ENCODE measurements at regions not wholly inside any gene's neighbourhood (a gene's known extent, or its start where the extent isn't known, plus 50 kb on each side); places are given as distances from the start of the nearest gene placed in this dataset.

DNA sequence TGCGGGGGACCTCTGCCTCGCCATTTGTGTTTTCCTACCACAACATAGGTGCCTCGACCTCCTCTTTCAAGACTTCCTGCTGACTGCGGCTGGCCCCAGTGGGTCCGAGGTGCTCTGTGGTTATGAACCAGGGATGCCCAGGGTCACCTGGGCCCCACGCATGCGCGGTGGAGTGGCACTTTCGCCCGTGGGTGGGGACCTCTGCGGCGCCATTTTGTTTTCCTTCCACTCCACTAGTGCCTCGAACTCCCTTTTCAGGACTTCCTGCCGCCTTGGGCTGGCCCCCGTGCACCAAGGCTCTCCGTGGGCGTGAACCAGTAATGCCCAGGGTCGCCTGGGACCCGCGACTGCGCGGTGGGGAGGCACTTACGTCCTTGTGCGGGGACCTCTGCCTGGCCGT, 351.6 kb downstream of the ALG10 start:
- DNase-seq (no peak), ATAC-seq (no peak)

DNA sequence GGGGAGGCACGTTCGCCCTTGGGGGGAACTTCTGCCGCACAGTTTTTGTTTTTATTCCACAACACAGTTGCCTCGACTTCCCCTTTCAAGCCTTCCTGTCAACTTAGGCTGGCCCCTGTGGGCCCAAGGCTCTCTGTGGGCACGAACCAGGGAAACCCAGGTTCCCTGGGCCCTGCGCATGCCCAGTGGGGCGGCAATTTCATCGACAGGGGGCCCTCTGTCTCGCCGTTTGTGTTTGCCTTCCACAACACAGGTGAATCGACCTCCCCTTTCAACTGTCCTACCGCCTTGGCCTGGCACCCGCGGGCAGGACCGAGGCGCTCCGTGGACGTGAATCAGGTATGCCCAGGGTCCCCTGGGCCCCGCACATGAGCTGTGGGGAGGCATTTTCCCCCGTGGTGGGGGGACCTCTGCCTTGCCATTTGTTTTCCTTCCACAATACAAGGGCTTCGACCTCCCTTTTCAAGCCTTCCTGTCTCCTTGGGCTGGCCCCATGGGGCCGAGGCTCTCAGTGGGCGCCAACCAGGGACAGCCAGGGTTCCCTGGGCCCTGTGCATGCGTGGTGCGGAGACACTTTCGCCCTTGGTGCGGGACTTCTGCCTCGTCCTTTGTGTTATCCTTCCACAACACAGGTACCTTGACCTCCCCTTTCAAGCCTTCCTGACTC, 354.0 kb downstream of the ALG10 start:
- DNase-seq, result no peak
- ATAC-seq, result no peak

DNA sequence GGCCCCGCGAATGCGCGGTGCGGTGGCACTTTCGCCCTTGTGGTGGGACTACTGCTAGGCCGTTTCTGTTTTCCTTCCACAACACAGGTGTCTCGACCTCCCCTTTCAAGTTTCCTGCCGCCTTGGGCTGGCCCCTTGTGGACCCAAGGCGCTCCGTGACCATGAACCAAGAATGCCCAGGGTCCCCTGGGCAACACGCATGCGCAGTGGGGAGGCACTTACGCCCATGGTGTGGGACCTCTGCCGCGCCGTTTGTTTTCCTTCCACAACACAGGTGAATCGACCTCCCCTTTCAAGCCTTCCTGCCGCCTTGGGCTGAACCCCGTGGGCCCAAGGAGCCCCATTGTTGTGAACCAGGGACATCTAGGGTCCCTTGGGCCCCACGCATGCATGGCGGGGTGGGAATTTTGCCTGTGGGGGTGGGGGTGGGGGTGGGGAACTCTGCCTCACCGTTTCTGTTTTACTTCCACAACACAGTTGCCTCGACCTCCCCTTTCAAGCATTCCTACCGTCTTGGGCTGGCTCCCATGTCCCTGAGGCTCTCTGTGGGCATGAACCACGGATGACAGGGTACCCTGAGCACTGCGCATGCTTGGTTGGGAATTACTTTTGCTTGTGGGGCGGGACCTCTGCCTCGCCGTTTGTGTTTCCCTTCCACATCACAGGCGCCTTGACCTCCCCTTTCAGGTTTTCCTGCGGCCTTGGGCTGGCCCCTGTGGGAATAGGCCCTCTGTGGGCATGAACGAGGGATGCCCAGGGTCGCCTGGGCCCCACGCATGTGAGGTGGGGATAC, 355.1 kb downstream of the ALG10 start:
- DNase-seq (no peak), ATAC-seq (no peak)

DNA sequence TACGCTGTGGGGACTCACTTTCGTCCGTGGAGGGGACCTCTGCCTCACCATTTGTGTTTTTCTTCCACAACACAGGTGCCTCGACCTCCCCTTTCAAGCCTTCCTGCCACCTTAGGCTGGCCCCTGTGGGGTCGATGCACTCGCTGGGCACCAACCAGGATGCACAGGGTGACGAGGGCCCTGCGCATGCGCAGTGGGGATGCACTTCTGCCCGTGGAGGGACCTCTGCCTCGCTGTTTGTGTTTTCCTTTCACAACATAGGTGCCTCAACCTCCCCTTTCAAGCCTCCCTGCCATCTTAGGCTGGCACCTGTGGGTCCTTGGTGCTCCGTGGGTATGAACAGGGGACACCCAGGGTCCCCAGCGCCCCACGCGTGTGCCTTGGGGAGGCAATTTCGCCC, 356.8 kb downstream of the ALG10 start:
- ATAC-seq (no peak), DNase-seq (no peak)

DNA sequence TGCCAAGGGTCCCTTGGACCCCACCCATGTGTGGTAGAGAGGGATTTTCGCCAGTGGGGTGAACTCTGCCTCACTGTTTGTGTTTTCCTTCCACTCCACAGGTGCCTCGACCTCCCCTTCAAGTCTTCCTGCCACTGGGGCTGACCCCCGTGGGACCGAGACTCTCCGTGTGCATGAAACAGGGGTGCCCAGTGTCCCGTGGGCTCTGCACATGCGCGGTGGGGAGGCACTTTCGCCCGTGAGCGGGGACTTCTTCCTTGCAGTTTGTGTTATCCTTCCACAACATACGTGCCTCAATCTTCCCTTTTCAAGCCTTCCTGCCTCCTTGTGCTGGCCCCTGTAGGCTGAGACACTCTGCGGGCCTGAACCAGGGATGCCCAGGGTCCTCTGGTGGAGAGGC, 362.4 kb downstream of the ALG10 start:
- DNase-seq (no peak), ATAC-seq (no peak)

DNA sequence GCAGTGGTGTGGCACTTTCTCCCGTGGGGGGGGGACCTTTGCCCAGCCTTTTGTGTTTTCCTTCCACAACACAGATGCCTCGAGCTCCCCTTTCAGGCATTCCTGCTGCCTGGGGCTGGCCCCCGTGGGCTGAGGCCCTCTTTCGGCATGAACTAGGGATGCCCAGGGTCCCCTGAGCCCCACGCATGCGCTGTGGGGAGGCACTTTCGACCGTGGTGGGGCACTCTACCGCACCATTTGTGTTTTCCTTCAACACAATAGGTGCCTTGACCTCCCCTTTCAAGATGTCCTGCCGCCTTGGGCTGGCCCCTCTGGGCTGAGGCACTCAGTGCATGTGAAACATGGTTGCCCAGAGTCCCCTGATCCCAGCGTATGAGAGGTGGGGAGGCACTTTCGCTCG, 363.7 kb downstream of the ALG10 start:
- DNase-seq (no peak), ATAC-seq (no peak)

DNA sequence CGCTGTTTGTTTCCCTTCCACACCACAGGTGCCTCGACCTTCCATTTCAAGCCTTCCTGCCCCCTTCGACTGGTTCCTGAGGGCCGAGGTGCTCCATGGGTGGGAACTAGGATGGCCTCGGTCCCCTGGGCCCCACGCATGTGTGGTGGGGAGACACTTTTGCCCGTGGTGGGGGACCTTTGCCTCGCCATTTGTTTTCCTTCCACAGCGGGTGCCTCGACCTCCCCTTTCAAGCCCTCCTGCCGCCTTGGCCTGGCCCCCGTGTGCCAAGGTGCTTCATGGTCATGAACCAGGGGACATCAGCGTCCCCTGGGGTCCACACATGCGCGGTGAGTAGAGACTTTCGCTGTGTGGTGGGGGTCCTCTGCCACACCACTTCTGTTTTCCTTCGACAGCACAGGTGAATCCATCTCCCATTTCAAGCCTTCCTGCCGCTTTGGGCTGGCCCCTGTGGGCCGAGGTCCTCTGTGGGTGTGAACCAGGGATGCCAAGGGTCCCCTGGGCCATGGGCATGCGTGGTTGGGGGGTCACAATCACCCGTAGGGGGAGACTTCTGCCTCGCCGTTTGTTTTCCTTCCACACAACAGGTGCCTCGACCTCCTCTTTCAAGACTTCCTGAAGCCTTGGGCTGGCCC, 364.4 kb downstream of the ALG10 start:
- ATAC-seq, result no peak

DNA sequence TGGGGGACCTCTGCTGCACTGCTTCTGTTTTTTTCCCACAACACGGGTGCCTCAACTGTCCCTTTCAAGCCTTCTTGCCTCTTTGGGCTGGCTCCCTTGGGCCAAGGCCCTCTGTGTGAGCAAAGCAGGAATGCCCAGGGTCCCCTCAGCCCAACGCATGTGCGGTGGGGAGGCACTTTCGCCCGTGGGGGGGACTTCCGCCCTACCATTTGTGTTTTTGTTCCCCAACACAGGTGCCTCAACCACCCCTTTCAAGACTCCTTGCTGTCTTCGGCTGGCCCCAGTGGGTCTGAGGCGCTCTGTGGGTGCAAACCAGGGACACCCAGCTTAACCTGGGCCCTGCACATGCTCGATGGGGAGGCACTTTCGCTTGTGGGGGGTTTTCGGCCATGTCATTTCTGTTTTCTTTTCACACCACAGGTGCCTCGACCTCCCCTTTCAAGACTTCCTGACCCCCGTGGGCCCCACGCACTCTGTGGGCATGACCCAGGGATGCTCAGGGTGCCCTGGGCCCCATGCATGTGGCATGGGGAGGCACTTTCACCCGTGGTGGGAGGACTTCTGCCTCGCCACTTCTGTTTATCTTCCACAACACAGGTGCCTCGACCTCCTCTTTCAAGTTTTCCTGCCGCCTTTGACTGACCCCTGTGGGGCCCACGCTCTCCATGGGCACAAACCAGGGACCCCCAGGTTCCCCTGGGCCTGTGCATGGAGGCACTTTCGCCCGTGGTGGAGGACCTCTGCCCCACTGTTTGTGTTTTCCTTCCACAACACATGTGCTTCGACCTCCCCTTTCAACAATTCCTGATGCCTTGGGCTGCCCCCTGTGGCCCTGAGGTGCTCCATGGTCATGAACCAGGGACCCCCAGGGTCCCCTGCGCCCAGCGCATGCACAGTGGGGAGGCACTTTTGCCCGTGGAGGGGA, 365.7 kb downstream of the ALG10 start:
- DNase-seq (no peak), ATAC-seq (no peak)

More for the DNA sequence above, 364.4 kb downstream of the ALG10 start:
- DNase-seq, result no peak

DNA sequence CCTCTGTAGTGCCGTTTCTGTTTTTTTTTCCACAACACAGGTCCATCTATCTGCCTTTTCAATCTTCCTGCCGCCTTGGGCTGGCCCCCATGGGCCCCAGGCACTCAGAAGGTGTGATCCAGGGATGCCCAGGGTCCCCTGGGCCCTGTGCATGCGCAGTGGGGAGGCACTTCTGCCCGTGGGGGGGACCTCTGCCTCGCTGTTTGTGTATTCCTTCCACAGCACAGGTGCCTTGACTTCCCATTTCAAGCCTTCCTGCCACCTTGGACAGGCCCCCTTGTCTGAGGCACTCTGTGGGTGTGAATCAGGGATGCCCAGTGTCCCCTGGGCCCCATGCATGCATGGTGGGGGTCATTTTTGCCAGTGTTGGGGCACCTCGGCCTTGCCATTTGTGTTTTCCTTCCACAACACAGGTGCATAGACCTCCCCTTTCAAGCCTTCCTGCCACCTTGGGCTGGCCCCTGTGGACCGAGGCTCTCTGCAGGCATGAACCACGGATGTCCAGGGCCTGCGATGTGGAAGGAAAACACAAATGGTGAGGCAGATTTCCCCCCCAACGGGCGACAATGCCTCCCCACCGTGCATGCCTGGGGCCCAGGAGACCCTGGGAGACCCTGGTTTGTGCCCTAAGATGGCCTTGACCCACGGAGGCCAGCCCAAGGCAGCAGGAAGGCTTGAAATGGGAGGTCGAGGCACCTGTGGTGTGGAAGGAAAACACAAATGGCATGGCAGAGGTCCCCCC, 366.5 kb downstream of the ALG10 start:
- DNase-seq (no peak), ATAC-seq (no peak)

DNA sequence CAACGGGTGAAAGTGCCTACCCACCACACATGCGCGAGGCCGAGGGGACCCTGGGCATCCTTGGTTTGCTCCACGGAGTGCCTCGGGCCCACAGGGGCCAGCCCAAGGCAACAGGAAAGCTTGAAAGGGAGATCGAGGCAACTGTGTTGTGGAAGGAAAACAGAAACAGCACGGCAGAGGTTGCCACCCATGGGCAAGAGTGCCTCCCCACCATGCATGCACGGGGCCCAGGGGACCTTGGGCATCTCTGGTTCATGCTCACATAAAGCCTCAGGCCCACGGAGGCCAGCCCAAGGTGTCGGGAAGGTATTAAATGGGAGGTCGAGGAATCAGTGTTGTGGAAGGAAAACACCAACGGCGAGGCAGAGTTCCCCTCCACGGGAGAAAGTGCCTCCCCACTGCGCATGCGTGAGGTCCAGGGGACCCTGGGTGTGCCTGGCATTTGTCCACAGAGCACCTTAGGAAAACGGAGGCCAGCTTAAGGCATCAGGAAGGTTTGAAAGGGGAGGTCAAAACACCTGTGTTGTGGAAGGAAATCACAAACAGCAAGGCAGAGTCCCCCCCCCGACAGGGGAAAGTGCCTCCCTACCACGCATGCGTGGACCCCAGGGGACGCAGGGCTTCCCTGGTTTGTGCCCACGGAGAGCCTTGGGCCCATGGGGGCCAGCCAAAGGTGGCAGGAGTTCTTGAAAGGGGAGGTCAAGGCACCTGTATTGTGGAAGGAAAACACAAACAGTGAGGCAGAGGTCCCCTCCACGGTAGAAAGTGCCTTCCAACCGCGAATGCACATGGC, 367.3 kb downstream of the ALG10 start:
- ATAC-seq (no peak), DNase-seq (no peak)

DNA sequence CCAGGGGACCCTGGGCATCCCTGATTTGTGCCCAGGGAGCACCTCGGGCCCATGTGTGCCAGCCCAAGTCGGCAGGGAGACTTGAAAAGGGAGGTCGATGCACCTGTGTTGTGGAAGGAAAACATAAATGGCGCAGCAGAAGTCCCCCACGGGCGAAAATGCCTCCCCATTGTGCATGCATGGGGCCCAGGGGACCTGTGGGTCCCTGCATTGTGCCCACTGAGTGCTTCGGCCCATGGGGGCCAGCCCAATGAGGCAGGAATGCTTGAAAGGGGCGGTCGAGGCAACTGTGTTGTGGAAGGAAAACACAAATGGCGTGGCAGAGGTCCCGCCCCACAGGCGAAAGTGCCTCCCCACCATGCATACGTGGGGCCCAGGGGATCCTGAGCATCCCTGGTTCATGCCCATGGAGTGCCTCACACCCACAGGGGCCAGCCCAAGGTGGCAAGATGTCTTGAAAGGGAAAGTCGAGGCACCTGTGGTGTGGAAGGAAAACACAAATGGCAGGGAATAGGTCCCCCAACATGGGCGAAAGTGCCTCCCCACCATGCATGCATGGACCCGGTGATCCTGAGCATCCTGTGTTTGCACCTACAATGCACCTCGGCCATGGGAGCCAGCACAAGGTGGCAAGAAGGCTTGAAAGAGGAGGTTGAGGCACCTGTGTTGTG, 368.0 kb downstream of the ALG10 start:
- ATAC-seq (no peak), DNase-seq (no peak)

DNA sequence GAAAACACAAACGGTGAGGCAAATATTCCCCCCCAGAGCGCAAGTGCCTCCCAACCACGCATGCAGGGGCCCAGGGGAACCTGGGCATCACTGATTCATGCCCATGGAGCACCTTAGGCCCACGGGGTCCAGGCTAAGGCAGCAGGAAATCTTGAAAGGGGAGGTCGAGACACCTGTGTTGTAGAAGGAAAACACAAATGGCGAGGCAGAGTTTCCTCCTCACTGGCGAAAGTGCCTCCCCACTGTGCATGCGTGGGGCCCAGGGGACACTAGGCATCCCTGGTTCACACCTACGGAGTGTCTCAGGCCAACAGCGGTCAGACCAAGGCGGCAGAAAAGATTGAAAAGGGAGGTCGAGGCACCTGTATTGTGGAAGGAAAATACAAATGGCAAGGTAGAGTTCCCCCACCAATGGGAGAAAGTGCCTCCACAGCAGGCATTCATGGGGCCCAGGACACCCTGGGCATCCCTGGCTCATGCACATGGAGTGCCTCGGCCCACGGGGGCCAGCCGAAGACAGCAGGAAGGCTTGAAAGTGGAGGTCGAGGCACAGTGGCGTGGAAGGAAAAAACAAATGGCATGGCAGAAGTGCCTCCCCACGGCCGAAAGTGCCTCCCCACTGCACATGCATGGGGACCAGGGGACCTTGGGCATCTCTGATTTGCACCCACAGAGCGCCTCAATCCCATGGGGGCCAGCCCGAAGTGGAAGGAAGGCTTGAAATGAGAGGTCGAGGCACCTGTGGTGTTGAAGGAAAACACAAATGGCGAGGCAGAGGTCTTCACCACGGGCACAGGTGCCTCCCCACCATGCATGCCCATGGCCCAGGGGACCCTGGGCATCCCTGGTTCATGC, 368.8 kb downstream of the ALG10 start:
- no peak for ATAC-seq
- no peak for DNase-seq

DNA sequence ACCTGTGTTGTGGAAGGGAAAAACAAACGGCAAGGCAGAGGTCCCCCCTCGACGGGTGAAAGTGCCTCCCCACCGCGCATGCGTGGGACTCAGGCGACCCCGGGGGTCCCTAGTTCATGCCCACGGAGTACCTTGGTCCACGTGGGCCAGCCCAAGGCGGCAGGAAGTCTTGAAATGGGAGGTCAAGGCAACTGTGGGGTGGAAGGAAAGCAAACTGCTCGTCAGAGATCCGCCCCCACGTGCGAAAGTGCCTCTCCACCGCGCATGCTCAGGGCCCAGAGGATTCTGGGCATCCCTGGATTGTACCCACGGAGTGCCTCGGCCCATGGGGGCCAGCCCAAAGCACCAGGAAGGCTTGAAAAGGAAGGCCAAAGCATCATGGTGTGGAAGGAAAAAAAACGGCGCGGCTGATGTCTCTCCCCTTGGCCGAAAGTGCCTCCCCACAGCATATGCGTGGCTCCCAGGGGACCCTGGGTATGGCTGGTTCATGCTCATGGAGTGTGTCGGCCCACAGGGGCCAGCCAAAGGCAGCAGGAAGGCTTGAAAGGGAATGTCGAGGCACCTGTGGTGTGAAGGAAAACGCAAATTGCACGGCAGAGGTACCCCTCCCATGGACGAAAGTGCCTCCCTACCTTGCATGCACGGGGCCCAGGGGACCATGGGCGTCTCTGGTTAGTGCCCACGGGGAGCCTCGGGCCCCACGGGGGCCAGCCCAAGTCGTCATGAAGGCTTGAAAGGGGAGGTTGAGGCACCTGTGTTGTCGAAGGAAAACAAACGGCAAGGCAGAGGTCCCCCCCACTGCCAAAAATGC, 369.7 kb downstream of the ALG10 start:
- DNase-seq (no peak), ATAC-seq (no peak)

DNA sequence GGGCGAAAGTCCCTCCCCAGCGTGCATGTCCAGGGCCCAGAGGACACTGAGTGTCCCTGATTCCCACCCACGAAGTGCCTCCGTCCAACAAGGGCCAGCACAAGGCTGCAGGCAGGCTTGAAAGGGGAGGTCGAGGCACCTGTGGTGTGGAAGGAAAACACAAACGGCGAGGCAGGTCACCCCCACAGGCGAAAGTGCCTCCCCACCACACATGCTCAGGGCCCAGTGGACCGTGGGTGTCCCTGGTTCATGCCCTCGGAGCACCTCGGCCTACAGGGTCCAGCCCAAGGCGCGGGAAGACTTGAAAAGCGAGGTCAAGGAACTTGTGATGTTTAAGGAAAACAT, 370.4 kb downstream of the ALG10 start:
- ATAC-seq (no peak), DNase-seq (no peak)

DNA sequence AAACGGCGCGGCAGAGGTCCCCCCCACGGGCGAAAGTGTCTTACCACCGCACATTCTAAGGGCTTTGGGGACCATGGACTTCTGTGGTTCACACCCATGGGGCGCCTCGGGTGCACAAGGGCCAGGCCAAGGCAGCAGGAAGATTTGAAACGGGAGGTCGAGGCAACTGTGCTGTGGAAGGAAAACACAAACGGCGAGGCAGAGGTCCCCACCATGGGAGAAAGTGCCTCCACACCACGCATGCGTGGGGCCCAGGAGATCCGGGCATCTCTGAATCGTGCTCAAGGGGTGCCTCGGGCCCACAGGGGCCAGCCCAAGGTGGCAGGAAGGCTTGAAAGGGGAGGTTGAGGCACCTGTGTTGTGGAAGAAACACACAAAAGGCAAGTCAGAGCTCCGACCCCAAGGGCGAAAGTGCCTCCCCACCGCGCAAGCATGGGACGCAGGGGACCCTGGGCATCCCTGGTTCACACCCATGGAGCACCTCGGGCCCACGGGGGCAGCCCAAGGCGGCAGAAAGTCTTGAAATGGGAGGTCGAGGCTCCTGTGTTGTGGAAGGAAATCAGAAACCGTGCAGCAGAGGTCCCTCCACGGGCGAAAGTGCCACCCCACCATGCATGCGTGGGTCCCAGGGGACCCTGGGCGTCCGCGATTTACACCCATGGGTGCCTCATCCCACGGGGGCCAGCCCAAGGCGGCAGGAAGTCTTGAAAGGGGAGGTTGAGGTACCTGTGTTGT, 371.0 kb downstream of the ALG10 start:
- DNase-seq, result no peak

DNA sequence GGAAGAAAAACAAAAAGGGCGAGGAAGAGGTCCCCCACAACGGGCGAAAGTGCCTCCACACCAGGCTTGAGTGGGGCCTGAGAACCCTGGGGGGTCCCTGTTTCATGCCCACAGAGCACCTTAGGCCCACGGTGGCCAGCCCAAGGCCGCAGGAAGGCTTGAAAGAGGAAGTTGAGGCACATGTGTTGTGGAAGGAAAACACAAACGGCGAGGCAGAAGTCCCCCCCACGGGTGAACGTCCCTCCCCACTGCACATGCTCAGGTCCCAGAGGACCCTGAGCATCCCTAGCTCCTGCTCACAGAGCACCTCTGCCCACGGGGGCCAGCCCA, 371.5 kb downstream of the ALG10 start:
- DNase-seq (no peak), ATAC-seq (no peak)

More for the DNA sequence above, 371.0 kb downstream of the ALG10 start:
- no peak for ATAC-seq

DNA sequence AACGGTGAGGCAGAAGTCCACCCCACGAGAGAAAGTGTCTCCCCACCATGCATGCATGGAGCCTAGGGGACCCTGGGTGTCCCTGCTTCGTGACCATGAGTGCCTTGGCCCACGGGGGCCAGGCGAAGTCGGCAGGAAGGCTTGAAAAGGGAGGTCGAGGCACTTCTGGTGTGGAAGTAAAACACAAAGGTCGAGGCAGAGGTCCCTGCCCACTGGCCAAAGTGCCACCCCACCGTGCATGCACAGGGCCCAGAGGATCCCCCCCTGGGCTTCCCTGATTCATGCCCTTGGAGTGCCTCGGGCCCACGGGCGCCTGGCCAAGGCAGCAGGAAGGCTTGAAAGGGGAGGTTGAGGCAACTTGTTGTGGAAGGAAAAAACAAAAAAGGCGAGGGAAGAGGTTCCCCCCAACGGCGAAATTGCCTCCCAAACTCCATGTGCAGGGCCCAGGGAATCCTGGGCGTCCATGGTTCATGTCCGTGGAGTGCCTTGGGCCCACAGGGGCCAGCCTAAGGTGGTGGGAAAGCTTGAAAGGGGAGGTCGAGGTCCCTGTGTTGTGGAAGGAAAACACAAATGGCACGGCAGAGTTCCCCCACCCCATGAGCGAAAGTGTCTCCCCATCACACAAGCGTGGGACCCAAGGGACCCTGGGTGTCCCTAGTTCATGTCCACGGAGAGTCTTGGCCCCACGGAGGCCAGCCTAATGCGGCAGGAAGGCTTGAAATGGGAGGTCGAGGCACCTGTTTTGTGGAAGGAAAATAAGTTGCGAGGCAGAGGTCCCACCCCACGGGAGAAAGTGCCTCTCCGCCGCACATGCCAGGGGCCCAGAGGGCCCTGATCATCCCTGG, 372.1 kb downstream of the ALG10 start:
- ATAC-seq (no peak), DNase-seq (no peak)

All from stimulated activated naive CD8-positive, alpha-beta T cell treated with anti-CD3 and anti-CD28 coated beads, Interleukin-15, Interleukin-2, amounts not matched to agents 100 U/mL and 50 U/mL, for 24 hours (primary cell).